CD14-positive monocyte (primary cell): ENCODE measurements at regions not wholly inside any gene's neighbourhood (a gene's known extent, or its start where the extent isn't known, plus 50 kb on each side); places are given as distances from the start of the nearest gene placed in this dataset.

Experiments used
- DNase-seq, 3 donors: peaks; one replicate each; pipeline ENCODE4 v3.0.0-alpha.2; 2011 to 2022
- H2AFZ ChIP-seq: 2 replicates; pipeline ENCODE4 v1.6.0; 2012; ENCODE audit warnings: mild to moderate bottlenecking, low read depth, low read length, inconsistent platforms; ENCODE audit not compliant: insufficient read depth, poor library complexity, severe bottlenecking
- H3K27ac ChIP-seq, 2 donors: 1 replicate in 1 of 2; 2 replicates in 1 of 2; pipeline ENCODE4 v1.5.1; 2012 to 2013; ENCODE audit warnings: low read length in 2 of 2, control low read depth in 1 of 2, inconsistent platforms in 1 of 2, low read depth in 1 of 2, mild to moderate bottlenecking in 1 of 2
- H3K27me3 ChIP-seq, 2 donors: one replicate each; pipeline versions ENCODE4 v1.6.0 to v1.6.1; 2011 to 2013; ENCODE audit warnings: low read length in 2 of 2; ENCODE audit not compliant: control insufficient read depth in 2 of 2, insufficient read depth in 2 of 2
- H3K36me3 ChIP-seq, 2 donors: replicated peaks in 1 of 2; 1 replicate in 1 of 2; 2 replicates in 1 of 2; pipeline versions ENCODE4 v1.5.1 to v1.6.1; 2012 to 2013; ENCODE audit warnings: low read length in 2 of 2, control low read depth in 1 of 2, inconsistent platforms in 1 of 2, mild to moderate bottlenecking in 1 of 2; ENCODE audit not compliant: insufficient read depth in 2 of 2, control insufficient read depth in 1 of 2
- H3K4me1 ChIP-seq, 2 donors: 1 replicate in 1 of 2; 2 replicates in 1 of 2; pipeline versions ENCODE4 v1.5.1 to v1.6.1; 2012 to 2013; ENCODE audit warnings: low read length in 2 of 2, control low read depth in 1 of 2, inconsistent platforms in 1 of 2, mild to moderate bottlenecking in 1 of 2, moderate library complexity in 1 of 2; ENCODE audit not compliant: insufficient read depth in 2 of 2, control insufficient read depth in 1 of 2
- H3K4me2 ChIP-seq: replicated peaks from 2 replicates; pipeline ENCODE3; 2012; ENCODE audit warnings: low read length, moderate library complexity, mild to moderate bottlenecking; ENCODE audit not compliant: poor library complexity, severe bottlenecking; ENCODE audit errors: extremely low read depth
- H3K4me3 ChIP-seq, 3 experiments: fragments of 200-600 bp in 1 of 3; sonication (generic) in 1 of 3; replicated peaks in 1 of 3; 1 replicate in 2 of 3; 2 replicates in 1 of 3; pipeline ENCODE4 v1.5.1; 2011 to 2013; ENCODE audit warnings: low read length in 3 of 3, mild to moderate bottlenecking in 3 of 3, control low read depth in 2 of 3, low read depth in 2 of 3, inconsistent platforms in 1 of 3, moderate library complexity in 1 of 3
- H3K79me2 ChIP-seq: 2 replicates; pipeline ENCODE4 v1.6.0; 2012; ENCODE audit warnings: mild to moderate bottlenecking, control low read depth, inconsistent platforms, low read length, moderate library complexity; ENCODE audit not compliant: insufficient read depth
- H3K9ac ChIP-seq: 2 replicates; pipeline ENCODE4 v1.6.0; 2017; ENCODE audit warnings: low read length, mild to moderate bottlenecking; ENCODE audit not compliant: insufficient read depth, poor library complexity, severe bottlenecking
- H3K9me3 ChIP-seq, 2 donors: replicated peaks in 1 of 2; 1 replicate in 1 of 2; 2 replicates in 1 of 2; pipeline versions ENCODE4 v1.5.1 to v1.6.1; 2012 to 2013; ENCODE audit warnings: low read length in 2 of 2, control low read depth in 1 of 2; ENCODE audit not compliant: control insufficient read depth in 1 of 2, insufficient read depth in 1 of 2
- H4K20me1 ChIP-seq: 2 replicates; pipeline ENCODE4 v1.6.0; 2012; ENCODE audit warnings: mild to moderate bottlenecking, low read length, control low read depth, moderate library complexity; ENCODE audit not compliant: insufficient read depth
- H3K27ac Mint-ChIP-seq, 7 donors: one replicate each; pipeline ENCODE4 v1.8.0; 2020; ENCODE audit warnings: mild to moderate bottlenecking in 7 of 7, mixed read lengths in 7 of 7, moderate library complexity in 6 of 7, inconsistent platforms in 2 of 7
- H3K27me3 Mint-ChIP-seq, 3 donors: one replicate each; pipeline ENCODE4 v1.8.0; 2021 to 2022; ENCODE audit warnings: low read depth in 3 of 3, mild to moderate bottlenecking in 3 of 3, mixed read lengths in 3 of 3, moderate library complexity in 3 of 3, inconsistent platforms in 1 of 3
- H3K36me3 Mint-ChIP-seq, 2 donors: one replicate each; pipeline ENCODE4 v1.8.0; 2020; ENCODE audit warnings: mixed read lengths in 2 of 2, inconsistent platforms in 1 of 2, mild to moderate bottlenecking in 1 of 2
- H3K4me1 Mint-ChIP-seq: one replicate; pipeline ENCODE4 v1.8.0; 2020; ENCODE audit warnings: mild to moderate bottlenecking, mixed read lengths
- H3K4me3 Mint-ChIP-seq, 2 donors: one replicate each; pipeline ENCODE4 v1.8.0; 2020; ENCODE audit warnings: mild to moderate bottlenecking in 2 of 2, mixed read lengths in 2 of 2, moderate library complexity in 1 of 2
- H3K9me3 Mint-ChIP-seq, 7 donors: one replicate each; pipeline ENCODE4 v1.8.0; 2020 to 2022; ENCODE audit warnings: mixed read lengths in 7 of 7, mild to moderate bottlenecking in 6 of 7, moderate library complexity in 6 of 7, inconsistent platforms in 2 of 7
- WGBS: methylation state at CpG from one replicate; pipeline ENCODE4 v1.1.5; 2013; ENCODE audit warnings: missing lambda C conversion rate; ENCODE audit not compliant: insufficient coverage; 5-methylcytosine and 5-hydroxymethylcytosine counted together
- intact Hi-C, 2 donors: fragments of 100-400 bp; cut with micrococcal nuclease; formaldehyde crosslinking; loops; one replicate each; pipeline versions ENCODE4 v1.15.0 to v1.15.1; 2023
- TF ChIP-seq, protein P1 (sequence below): fragments of 200-600 bp; IDR thresholded peaks from one replicate; pipeline ENCODE4 v1.8.0; 2022; ENCODE audit warnings: antibody characterized with exemption, mild to moderate bottlenecking

DNA sequence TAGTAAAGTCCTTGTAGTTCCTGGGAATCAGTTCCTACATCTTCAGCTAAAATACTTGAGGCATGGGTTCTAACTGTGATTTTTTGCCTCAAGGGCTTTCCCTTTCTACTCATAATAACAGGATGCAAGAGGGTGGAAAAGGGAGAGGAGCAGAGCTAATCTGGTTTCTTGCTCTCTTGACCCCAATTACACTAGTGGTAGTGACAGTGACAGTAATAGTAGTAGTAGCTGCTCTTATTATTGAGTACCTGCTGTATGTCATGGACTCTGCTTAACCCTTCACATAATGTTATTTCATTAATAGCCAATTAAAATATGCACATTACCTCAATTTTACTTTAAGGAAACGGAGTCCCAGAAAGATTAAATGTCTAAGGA is 214.8 kb upstream of the HNRNPA3 start:
- intact Hi-C loops: no loop called here
- peaks cover 0 to 4% (median 1%) of the 10 kb centered on the region in 7 donors for H3K9me3 Mint-ChIP-seq
- TF ChIP-seq, protein P1, sequence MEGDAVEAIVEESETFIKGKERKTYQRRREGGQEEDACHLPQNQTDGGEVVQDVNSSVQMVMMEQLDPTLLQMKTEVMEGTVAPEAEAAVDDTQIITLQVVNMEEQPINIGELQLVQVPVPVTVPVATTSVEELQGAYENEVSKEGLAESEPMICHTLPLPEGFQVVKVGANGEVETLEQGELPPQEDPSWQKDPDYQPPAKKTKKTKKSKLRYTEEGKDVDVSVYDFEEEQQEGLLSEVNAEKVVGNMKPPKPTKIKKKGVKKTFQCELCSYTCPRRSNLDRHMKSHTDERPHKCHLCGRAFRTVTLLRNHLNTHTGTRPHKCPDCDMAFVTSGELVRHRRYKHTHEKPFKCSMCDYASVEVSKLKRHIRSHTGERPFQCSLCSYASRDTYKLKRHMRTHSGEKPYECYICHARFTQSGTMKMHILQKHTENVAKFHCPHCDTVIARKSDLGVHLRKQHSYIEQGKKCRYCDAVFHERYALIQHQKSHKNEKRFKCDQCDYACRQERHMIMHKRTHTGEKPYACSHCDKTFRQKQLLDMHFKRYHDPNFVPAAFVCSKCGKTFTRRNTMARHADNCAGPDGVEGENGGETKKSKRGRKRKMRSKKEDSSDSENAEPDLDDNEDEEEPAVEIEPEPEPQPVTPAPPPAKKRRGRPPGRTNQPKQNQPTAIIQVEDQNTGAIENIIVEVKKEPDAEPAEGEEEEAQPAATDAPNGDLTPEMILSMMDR: no peak

DNA sequence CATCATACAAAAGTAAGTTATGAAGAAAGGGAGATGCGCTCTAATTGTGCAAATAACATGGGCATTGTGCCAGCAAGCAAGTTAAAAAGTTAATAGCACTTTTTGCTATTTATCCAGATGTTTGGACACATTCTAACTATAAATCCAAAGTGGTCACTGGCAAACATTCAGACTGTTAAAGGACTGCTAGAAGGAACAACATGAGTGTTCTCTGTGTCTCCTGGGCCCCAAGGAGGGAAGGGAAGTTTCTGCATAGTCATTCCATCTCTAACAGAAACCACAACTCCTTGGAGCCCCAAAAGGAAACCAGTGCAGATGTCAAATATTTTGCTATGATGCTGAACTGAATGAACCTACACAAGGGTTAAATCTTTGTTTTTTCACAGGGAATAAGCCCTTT is 213.3 kb upstream of the HNRNPA3 start:
- H3K27ac Mint-ChIP-seq: peak overlapping the region in 4 of 7 donors; percentile 24 to 79 (median 74)
- peak overlapping the region in 1 of 2 donors; percentile 4 for H3K4me3 Mint-ChIP-seq
- Histone ChIP-seq H3K36me3 (no peaks in the 10 kb centered on the region), H3K9me3 (no peaks in the 10 kb centered on the region), H2AFZ (no peak overlapping the region), H4K20me1 (no peaks in the 10 kb centered on the region), H3K9ac (no peak overlapping the region), H3K4me3 (peak overlapping the region in 1 of 3 experiments; percentile 15), H3K4me2 (peak overlapping the region; percentile 21), H3K27ac (peak overlapping the region in 1 of 2 donors; percentile 58), H3K4me1 (peaks cover 43% of the 10 kb centered on the region in 2 donors), H3K27me3 (no peaks in the 10 kb centered on the region), H3K79me2 (no peaks in the 10 kb centered on the region)
- TF ChIP-seq, protein P1: no peak
- H3K9me3 Mint-ChIP-seq: peaks cover 0 to 5% (median 2%) of the 10 kb centered on the region in 7 donors
- DNase-seq: peak; percentile 19 to 50 (median 45)
- no peaks in the 10 kb centered on the region for H3K36me3 Mint-ChIP-seq
- peaks cover 0 to 1% (median 0%) of the 10 kb centered on the region in 3 donors for H3K27me3 Mint-ChIP-seq
- intact Hi-C loops: no loop called here
- peaks cover 47% of the 10 kb centered on the region for H3K4me1 Mint-ChIP-seq
- WGBS: no CpG with 5 or more reads among the region's 1 CpG

More for the DNA sequence above, 214.8 kb upstream of the HNRNPA3 start:
- Histone ChIP-seq H3K9ac (no peak overlapping the region), H3K27ac (peak overlapping the region in 1 of 2 donors; percentile 58), H3K4me3 (no peak overlapping the region), H3K27me3 (no peaks in the 10 kb centered on the region), H3K36me3 (no peaks in the 10 kb centered on the region), H4K20me1 (no peaks in the 10 kb centered on the region), H3K4me2 (peak overlapping the region; percentile 2), H3K79me2 (no peaks in the 10 kb centered on the region), H2AFZ (no peak overlapping the region), H3K9me3 (no peaks in the 10 kb centered on the region), H3K4me1 (peaks cover 43% of the 10 kb centered on the region in 2 donors)
- DNase-seq: no peak
- Mint-ChIP-seq H3K27ac (peak overlapping the region; percentile 59 to 86 (median 77)), H3K27me3 (peaks cover 0 to 1% (median 0%) of the 10 kb centered on the region in 3 donors), H3K4me3 (no peak overlapping the region), H3K36me3 (no peaks in the 10 kb centered on the region), H3K4me1 (peaks cover 47% of the 10 kb centered on the region)
- WGBS: 91% methylated on average over 1 of the region's 1 CpG
